Keratinocyte (primary cell): ENCODE measurements at regions not wholly inside any gene's neighbourhood (a gene's known extent, or its start where the extent isn't known, plus 50 kb on each side); places are given as distances from the start of the nearest gene placed in this dataset.
"Not testable (repeated sequence)": the region's sequence is repeated elsewhere in the genome, so short reads cannot be mapped to it uniquely, and the experiment has no call there.

Source experiments
- EZH2 ChIP-seq: IDR thresholded peaks from one replicate; pipeline ENCODE4 v1.6.1; 2012; ENCODE audit warnings: inconsistent platforms, mild to moderate bottlenecking, low read length, moderate library complexity
- TF ChIP-seq, protein P1 (sequence below), 3 experiments: IDR thresholded peaks in 1 of 3; conservative IDR thresholded peaks in 1 of 3; optimal IDR thresholded peaks in 1 of 3; 2 replicates in 2 of 3; 3 replicates in 1 of 3; pipeline versions ENCODE3 to v1.5.1; 2011; ENCODE audit warnings: low read length in 3 of 3, mild to moderate bottlenecking in 3 of 3, moderate library complexity in 2 of 3, control low read depth in 1 of 3, inconsistent platforms in 1 of 3; ENCODE audit not compliant: insufficient read depth in 2 of 3; ENCODE audit errors: extremely low read depth in 1 of 3

DNA sequence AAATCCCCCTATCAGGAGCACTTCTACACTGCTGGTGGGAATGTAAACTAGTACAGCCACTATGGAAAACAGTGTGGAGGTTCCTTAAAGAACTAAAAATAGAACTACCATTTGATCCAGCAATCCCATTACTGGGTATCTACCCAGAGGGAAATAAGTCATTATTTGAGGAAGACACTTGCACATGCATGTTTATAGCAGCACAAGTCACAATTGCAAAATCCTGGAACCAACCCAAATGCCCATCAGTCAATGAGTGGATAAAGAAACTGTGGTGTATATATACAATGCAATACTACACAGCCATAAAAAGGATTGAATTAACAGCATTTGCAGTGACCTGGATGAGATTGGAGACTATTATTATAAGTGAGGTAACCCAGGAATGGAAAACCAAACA lies 111.7 kb upstream of the ID4 start:
- not testable (repeated sequence) for TF ChIP-seq EZH2
- TF ChIP-seq, protein P1, sequence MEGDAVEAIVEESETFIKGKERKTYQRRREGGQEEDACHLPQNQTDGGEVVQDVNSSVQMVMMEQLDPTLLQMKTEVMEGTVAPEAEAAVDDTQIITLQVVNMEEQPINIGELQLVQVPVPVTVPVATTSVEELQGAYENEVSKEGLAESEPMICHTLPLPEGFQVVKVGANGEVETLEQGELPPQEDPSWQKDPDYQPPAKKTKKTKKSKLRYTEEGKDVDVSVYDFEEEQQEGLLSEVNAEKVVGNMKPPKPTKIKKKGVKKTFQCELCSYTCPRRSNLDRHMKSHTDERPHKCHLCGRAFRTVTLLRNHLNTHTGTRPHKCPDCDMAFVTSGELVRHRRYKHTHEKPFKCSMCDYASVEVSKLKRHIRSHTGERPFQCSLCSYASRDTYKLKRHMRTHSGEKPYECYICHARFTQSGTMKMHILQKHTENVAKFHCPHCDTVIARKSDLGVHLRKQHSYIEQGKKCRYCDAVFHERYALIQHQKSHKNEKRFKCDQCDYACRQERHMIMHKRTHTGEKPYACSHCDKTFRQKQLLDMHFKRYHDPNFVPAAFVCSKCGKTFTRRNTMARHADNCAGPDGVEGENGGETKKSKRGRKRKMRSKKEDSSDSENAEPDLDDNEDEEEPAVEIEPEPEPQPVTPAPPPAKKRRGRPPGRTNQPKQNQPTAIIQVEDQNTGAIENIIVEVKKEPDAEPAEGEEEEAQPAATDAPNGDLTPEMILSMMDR (optimal IDR thresholded peaks at IDR 0.05 in 1 of 3, IDR thresholded peaks at IDR 0.05 in 1 of 3, conservative IDR thresholded peaks at IDR 0.05 in 1 of 3; ENCODE audit: extremely low read depth in 1 of 3, insufficient read depth in 2 of 3, low read length in 3 of 3) = not testable (repeated sequence)
